Caco-2 (cell line): ENCODE measurements at regions not wholly inside any gene's neighbourhood (a gene's known extent, or its start where the extent isn't known, plus 50 kb on each side); places are given as distances from the start of the nearest gene placed in this dataset.

Experiments used
- BruUV-seq: library from RNA; stranded (reverse); fragments of 400-500 nt; replicated peaks from 2 replicates; lab custom pipeline; 2021; lab: Mats Ljungman, UMichigan
- CTCF ChIA-PET: fragments of 300-600 bp; sonication (Branson Sonifier 250); formaldehyde crosslinking; loops from one replicate; lab custom pipeline; 2022; ENCODE audit warnings: antibody characterized with exemption; lab: Charles Lee
- POLR2A ChIA-PET: fragments of 300-600 bp; sonication (Branson Sonifier 250); formaldehyde crosslinking; loops from one replicate; lab custom pipeline; 2022; ENCODE audit warnings: antibody characterized with exemption; lab: Charles Lee
- DNase-seq, 2 experiments: peaks; one replicate each; pipeline versions ENCODE4 v3.0.0 to v3.0.0-alpha.2; 2020 to 2022
- H3K27me3 ChIP-seq: replicated peaks from 2 replicates; pipeline ENCODE4 v1.6.0; 2011; ENCODE audit warnings: low read length; ENCODE audit not compliant: control insufficient read depth, insufficient read depth
- H3K36me3 ChIP-seq: 2 replicates; pipeline ENCODE4 v1.5.1; 2011; ENCODE audit warnings: low read length; ENCODE audit not compliant: control insufficient read depth, insufficient read depth
- H3K4me1 ChIP-seq: fragments of 250-450 bp; sonication (Bioruptor Pico); 2 replicates; pipeline ENCODE4 v1.5.1; 2020; ENCODE audit warnings: mild to moderate bottlenecking
- H3K4me3 ChIP-seq: 2 replicates; pipeline ENCODE4 v1.5.1; 2011; ENCODE audit warnings: low read depth, mild to moderate bottlenecking, control low read depth, low read length
- H3K9me3 ChIP-seq: fragments of 250-450 bp; sonication (Bioruptor Pico); 2 replicates; pipeline ENCODE4 v1.5.1; 2020; ENCODE audit warnings: mild to moderate bottlenecking, moderate library complexity
- H3K27ac Mint-ChIP-seq: one replicate; pipeline ENCODE4 v1.8.0; 2022; ENCODE audit warnings: mixed read lengths; ENCODE audit not compliant: unreplicated experiment
- H3K27me3 Mint-ChIP-seq: one replicate; pipeline ENCODE4 v1.8.0; 2022; ENCODE audit warnings: mixed read lengths; ENCODE audit not compliant: insufficient read depth, unreplicated experiment
- H3K36me3 Mint-ChIP-seq: one replicate; pipeline ENCODE4 v1.8.0; 2022; ENCODE audit warnings: mild to moderate bottlenecking, mixed read lengths; ENCODE audit not compliant: insufficient read depth, unreplicated experiment
- H3K4me1 Mint-ChIP-seq: one replicate; pipeline ENCODE4 v1.8.0; 2022; ENCODE audit warnings: low read depth, mixed read lengths; ENCODE audit not compliant: unreplicated experiment
- H3K4me3 Mint-ChIP-seq: one replicate; pipeline ENCODE4 v1.8.0; 2022; ENCODE audit warnings: mild to moderate bottlenecking, moderate library complexity, mixed read lengths; ENCODE audit not compliant: unreplicated experiment
- H3K9me3 Mint-ChIP-seq: one replicate; pipeline ENCODE4 v1.8.0; 2022; ENCODE audit warnings: mixed read lengths; ENCODE audit not compliant: unreplicated experiment
- intact Hi-C: fragments of 100-400 bp; cut with micrococcal nuclease; formaldehyde crosslinking; loops from one replicate; pipeline ENCODE4 v1.10.0; 2022; ENCODE audit not compliant: unreplicated experiment
- TF ChIP-seq, protein P1 (sequence below), 2 experiments: fragments of 200-600 bp in 1 of 2; IDR thresholded peaks; 1 replicate in 1 of 2; 2 replicates in 1 of 2; pipeline versions ENCODE4 v1.5.1 to v1.8.0; 2011 to 2022; ENCODE audit warnings: antibody characterized with exemption in 1 of 2, control low read depth in 1 of 2, inconsistent platforms in 1 of 2, low read depth in 1 of 2, low read length in 1 of 2, mild to moderate bottlenecking in 1 of 2, moderate library complexity in 1 of 2; ENCODE audit not compliant: insufficient read depth in 1 of 2, severe bottlenecking in 1 of 2, unreplicated experiment in 1 of 2

DNA sequence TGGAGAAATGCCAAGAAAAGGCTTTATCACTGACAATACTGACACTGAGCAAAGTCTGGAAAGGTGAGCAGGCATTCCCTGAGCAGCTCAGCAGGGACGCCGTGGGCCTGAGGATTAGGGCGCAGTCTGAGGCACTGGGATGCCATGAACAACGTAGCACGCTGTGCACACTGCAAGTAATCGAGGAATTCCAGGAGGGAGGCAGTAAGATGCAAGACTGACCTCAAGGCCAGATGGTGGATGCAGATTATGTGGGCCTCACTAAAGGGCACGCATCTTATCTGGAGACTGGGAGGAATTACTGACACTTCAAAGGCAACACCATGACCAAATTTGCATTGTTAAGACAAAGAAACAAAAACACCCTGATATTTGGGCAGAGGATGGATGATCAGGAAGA is 50.4 kb upstream of the OPCML start:
- no peaks in the 10 kb centered on the region; the same call in 1 of the 2 replicates for H3K9me3 ChIP-seq
- H3K27me3 ChIP-seq, result no peaks in the 10 kb centered on the region
- no TSS peak for BruUV-seq
- no peak overlapping the region for H3K4me3 ChIP-seq
- no peaks in the 10 kb centered on the region for H3K36me3 ChIP-seq
- no peaks in the 10 kb centered on the region for H3K4me1 ChIP-seq
- POLR2A ChIA-PET, result no interaction called here
- TF ChIP-seq, protein P1, sequence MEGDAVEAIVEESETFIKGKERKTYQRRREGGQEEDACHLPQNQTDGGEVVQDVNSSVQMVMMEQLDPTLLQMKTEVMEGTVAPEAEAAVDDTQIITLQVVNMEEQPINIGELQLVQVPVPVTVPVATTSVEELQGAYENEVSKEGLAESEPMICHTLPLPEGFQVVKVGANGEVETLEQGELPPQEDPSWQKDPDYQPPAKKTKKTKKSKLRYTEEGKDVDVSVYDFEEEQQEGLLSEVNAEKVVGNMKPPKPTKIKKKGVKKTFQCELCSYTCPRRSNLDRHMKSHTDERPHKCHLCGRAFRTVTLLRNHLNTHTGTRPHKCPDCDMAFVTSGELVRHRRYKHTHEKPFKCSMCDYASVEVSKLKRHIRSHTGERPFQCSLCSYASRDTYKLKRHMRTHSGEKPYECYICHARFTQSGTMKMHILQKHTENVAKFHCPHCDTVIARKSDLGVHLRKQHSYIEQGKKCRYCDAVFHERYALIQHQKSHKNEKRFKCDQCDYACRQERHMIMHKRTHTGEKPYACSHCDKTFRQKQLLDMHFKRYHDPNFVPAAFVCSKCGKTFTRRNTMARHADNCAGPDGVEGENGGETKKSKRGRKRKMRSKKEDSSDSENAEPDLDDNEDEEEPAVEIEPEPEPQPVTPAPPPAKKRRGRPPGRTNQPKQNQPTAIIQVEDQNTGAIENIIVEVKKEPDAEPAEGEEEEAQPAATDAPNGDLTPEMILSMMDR (IDR thresholded peaks at IDR 0.05; ENCODE audit: insufficient read depth in 1 of 2, low read depth in 1 of 2, low read length in 1 of 2, severe bottlenecking in 1 of 2, unreplicated experiment in 1 of 2), result no peak
- no peaks in the 10 kb centered on the region for H3K4me1 Mint-ChIP-seq
- intact Hi-C loops, result no loop called here
- H3K4me3 Mint-ChIP-seq, result no peak overlapping the region
- H3K27ac Mint-ChIP-seq, result no peak overlapping the region
- H3K27me3 Mint-ChIP-seq, result no peaks in the 10 kb centered on the region
- CTCF ChIA-PET, result no interaction called here
- no peaks in the 10 kb centered on the region for H3K9me3 Mint-ChIP-seq
- DNase-seq, result no peak
- no peaks in the 10 kb centered on the region for H3K36me3 Mint-ChIP-seq

DNA sequence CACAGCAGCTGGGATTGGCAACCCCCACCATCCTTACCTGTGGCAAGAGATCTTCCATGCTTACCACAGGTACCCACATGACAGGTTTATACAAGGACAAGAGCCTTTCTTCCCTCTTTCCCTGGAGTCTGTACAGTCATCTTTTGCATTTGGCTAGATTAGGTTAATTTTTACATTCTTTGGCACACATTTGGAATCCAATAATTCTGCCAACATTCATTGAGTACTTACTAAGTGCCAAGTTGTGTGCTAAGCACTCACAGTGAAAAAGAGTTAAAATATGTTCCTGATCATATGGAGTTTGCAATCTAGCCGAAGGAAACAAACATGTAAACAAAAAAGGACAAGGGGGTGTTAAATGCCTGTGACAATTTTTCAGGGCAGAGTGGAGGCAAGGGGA is 50.0 kb upstream of the OPCML start:
- intact Hi-C loops, result no loop called here
- POLR2A ChIA-PET, result no interaction called here
- no peaks in the 10 kb centered on the region for H3K27me3 Mint-ChIP-seq

More for the DNA sequence above, 50.0 kb upstream of the OPCML start:
- no peaks in the 10 kb centered on the region for H3K36me3 Mint-ChIP-seq
- no peak overlapping the region for H3K4me3 Mint-ChIP-seq
- no peak overlapping the region for H3K27ac Mint-ChIP-seq
- no peaks in the 10 kb centered on the region for H3K4me1 Mint-ChIP-seq
- no peak overlapping the region for H3K4me3 ChIP-seq
- H3K9me3 ChIP-seq, result no peaks in the 10 kb centered on the region; the same call in 1 of the 2 replicates
- no TSS peak for BruUV-seq
- H3K36me3 ChIP-seq, result no peaks in the 10 kb centered on the region
- no peaks in the 10 kb centered on the region for H3K27me3 ChIP-seq
- no peaks in the 10 kb centered on the region for H3K9me3 Mint-ChIP-seq
- H3K4me1 ChIP-seq, result no peaks in the 10 kb centered on the region
- CTCF ChIA-PET, result no interaction called here
- DNase-seq, result no peak
- TF ChIP-seq, protein P1 (IDR thresholded peaks at IDR 0.05; ENCODE audit: insufficient read depth in 1 of 2, low read depth in 1 of 2, low read length in 1 of 2, severe bottlenecking in 1 of 2, unreplicated experiment in 1 of 2), result no peak
